Fibroblast of the aortic adventitia (primary cell): ENCODE measurements at regions not wholly inside any gene's neighbourhood (a gene's known extent, or its start where the extent isn't known, plus 50 kb on each side); places are given as distances from the start of the nearest gene placed in this dataset.
A peak's percentile ranks its signal among the peaks of the same experiment; 100 is the strongest.

Experiments
- DNase-seq: peaks from one replicate; pipeline ENCODE4 v3.0.0-alpha.2; 2010; ENCODE audit warnings: low read depth
- H3K4me3 ChIP-seq: 2 replicates; pipeline ENCODE4 v1.5.1; 2011; ENCODE audit warnings: low read depth, mild to moderate bottlenecking, control low read depth, low read length, moderate library complexity
- CTCF ChIP-seq: IDR thresholded peaks from 2 replicates; pipeline ENCODE4 v1.5.1; 2011; ENCODE audit warnings: mild to moderate bottlenecking, low read length, control low read depth, inconsistent platforms; ENCODE audit not compliant: insufficient read depth

- no peak for TF ChIP-seq CTCF
- H3K4me3 ChIP-seq: no peak overlapping the region
- DNase-seq: no peak
These were observed 148.4 kb upstream of the ZC3H11B start for GRCh38 chr1:219761208-219761860.

DNA sequence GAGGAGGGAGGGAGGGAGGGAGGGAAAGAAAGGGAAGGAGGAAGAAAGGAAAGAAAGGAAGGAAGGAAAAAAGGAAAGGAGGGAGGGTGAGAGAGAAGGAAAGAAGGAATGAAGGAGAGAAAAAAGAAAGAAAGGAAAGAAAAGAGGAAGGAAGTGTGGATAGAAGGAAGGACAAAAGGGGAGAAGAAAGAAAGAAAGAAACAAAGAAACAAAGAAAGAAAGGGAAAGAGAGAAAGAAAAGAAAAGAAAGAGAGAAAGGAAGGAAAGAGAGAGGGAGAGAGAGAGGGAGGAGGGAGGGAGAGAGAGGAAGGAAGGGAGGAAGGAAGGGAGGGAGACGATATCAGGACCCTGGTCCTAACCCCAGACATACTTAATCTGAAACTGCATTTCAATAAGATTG is 146.2 kb upstream of the ZC3H11B start:
- TF ChIP-seq CTCF: no peak
- no peak overlapping the region for H3K4me3 ChIP-seq
- DNase-seq: no peak

- no peak overlapping the region for H3K4me3 ChIP-seq
- DNase-seq: peak; percentile 30
- no peak for TF ChIP-seq CTCF
These were observed 145.0 kb upstream of the ZC3H11B start for GRCh38 chr1:219757890-219758289.

DNA sequence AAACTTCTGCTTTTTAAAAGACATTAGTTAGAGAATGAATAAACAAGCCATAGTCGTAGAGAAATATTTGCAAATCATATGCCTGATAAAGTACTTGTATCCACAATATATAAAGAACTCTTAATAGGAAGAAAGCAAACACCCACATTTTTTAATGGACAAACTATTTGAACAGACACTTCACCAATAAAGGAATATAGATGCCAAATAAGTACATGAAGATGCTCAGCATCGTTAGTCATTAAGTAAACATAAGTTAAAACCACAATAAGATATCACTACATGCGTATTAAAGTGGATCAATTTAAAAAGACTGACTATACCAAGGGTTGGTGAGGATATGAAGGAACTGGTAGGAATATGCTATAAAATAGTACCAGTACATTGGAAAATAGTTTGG is 142.3 kb upstream of the ZC3H11B start:
- no peak for TF ChIP-seq CTCF
- no peak for DNase-seq

GRCh38 chr1:219754767-219755166 is 141.9 kb upstream of the ZC3H11B start:
- no peak for TF ChIP-seq CTCF
- no peak for DNase-seq
- no peak overlapping the region for H3K4me3 ChIP-seq

More for the DNA sequence above, 142.3 kb upstream of the ZC3H11B start:
- no peak overlapping the region for H3K4me3 ChIP-seq

- TF ChIP-seq CTCF: no peak
- H3K4me3 ChIP-seq: no peak overlapping the region
- no peak for DNase-seq
These were observed 141.0 kb upstream of the ZC3H11B start for GRCh38 chr1:219753914-219754313.

- no peak for TF ChIP-seq CTCF
- H3K4me3 ChIP-seq: no peak overlapping the region
- DNase-seq: no peak
These were observed 139.7 kb upstream of the ZC3H11B start for GRCh38 chr1:219752645-219753044.
